Activated CD4-positive, CD25-positive, alpha-beta regulatory T cell treated with anti-CD3 and anti-CD28 coated beads, Interleukin-2, amount 50 U/mL, for 24 hours (primary cell): ENCODE measurements at regions not wholly inside any gene's neighbourhood (a gene's known extent, or its start where the extent isn't known, plus 50 kb on each side); places are given as distances from the start of the nearest gene placed in this dataset.
"Not testable (repeated sequence)": the region's sequence is repeated elsewhere in the genome, so short reads cannot be mapped to it uniquely, and the experiment has no call there.

Source experiments
- ATAC-seq, 2 donors: fragments of 150-1000 bp; cut with Tn5 transposase; one replicate each; pipeline ENCODE4 v1.10.0; 2021; ENCODE audit warnings: mild to moderate bottlenecking in 1 of 2, moderate library complexity in 1 of 2

GRCh38 chr9:78121488-78121887, 89.9 kb upstream of the GNAQ start:
- no peak for ATAC-seq

- peak; percentile 88 to 96 for ATAC-seq
These were observed 87.3 kb upstream of the GNAQ start for GRCh38 chr9:78118742-78119473.

GRCh38 chr9:78115073-78115472, 83.5 kb upstream of the GNAQ start:
- no peak for ATAC-seq

- no peak for ATAC-seq
These were observed 83.0 kb upstream of the GNAQ start for GRCh38 chr9:78114581-78114980.

- ATAC-seq: no peak
These were observed 80.8 kb upstream of the GNAQ start for GRCh38 chr9:78112406-78112805.

- ATAC-seq: no peak
These were observed 80.4 kb upstream of the GNAQ start for GRCh38 chr9:78112004-78112403.

- ATAC-seq: no peak
These were observed 77.5 kb upstream of the GNAQ start for GRCh38 chr9:78109075-78109474.

GRCh38 chr9:78106586-78106985, 75.0 kb upstream of the GNAQ start:
- peak; percentile 32 to 36 for ATAC-seq

GRCh38 chr9:78103971-78104433, 72.4 kb upstream of the GNAQ start:
- ATAC-seq: no peak

- no peak for ATAC-seq
These were observed 69.6 kb upstream of the GNAQ start for GRCh38 chr9:78101247-78101646.

- ATAC-seq: no peak
These were observed 65.9 kb upstream of the GNAQ start for GRCh38 chr9:78097541-78097940.

- ATAC-seq: no peak
These were observed 60.1 kb upstream of the GNAQ start for GRCh38 chr9:78091731-78092130.

- no peak for ATAC-seq
These were observed 57.5 kb upstream of the GNAQ start for GRCh38 chr9:78089111-78089510.

- ATAC-seq: not testable (repeated sequence)
These were observed 56.6 kb upstream of the GNAQ start for GRCh38 chr9:78088190-78088589.
